Neuronal stem cell (in vitro differentiated cells): ENCODE measurements at regions not wholly inside any gene's neighbourhood (a gene's known extent, or its start where the extent isn't known, plus 50 kb on each side); places are given as distances from the start of the nearest gene placed in this dataset.

Experiments used
- DNase-seq: peaks from one replicate; pipeline ENCODE4 v3.0.0-alpha.2; 2013; ENCODE audit warnings: low spot score
- H2AFZ ChIP-seq: one replicate; pipeline ENCODE4 v1.6.1; 2013; ENCODE audit warnings: mild to moderate bottlenecking, low read length, inconsistent platforms
- H2AK5ac ChIP-seq: 2 replicates; pipeline ENCODE4 v1.6.1; 2013; ENCODE audit warnings: low read depth, mild to moderate bottlenecking, inconsistent platforms, low read length, moderate library complexity, mixed read lengths
- H2BK120ac ChIP-seq: 2 replicates; pipeline ENCODE4 v1.6.1; 2013; ENCODE audit warnings: low read depth, mild to moderate bottlenecking, inconsistent platforms, low read length, moderate library complexity, mixed read lengths
- H2BK12ac ChIP-seq: one replicate; pipeline ENCODE4 v1.6.1; 2013; ENCODE audit warnings: low read length, inconsistent platforms
- H2BK15ac ChIP-seq: 2 replicates; pipeline ENCODE4 v1.6.1; 2013; ENCODE audit warnings: mild to moderate bottlenecking, low read length, inconsistent platforms, mixed read lengths
- H2BK5ac ChIP-seq: one replicate; pipeline ENCODE4 v1.6.1; 2013; ENCODE audit warnings: inconsistent platforms, mild to moderate bottlenecking, low read length, moderate library complexity
- H3K14ac ChIP-seq: one replicate; pipeline ENCODE4 v1.6.1; 2013; ENCODE audit warnings: low read length, inconsistent platforms
- H3K18ac ChIP-seq: 2 replicates; pipeline ENCODE4 v1.6.1; 2013; ENCODE audit warnings: low read length, inconsistent platforms
- H3K23ac ChIP-seq: 2 replicates; pipeline ENCODE4 v1.6.1; 2013; ENCODE audit warnings: low read depth, mild to moderate bottlenecking, mixed read lengths, low read length, inconsistent platforms; ENCODE audit not compliant: poor library complexity
- H3K27ac ChIP-seq: replicated peaks from 3 replicates; pipeline ENCODE4 v1.5.1; 2013; ENCODE audit warnings: low read length, inconsistent platforms
- H3K27me3 ChIP-seq, 3 experiments: 2 replicates each; pipeline ENCODE4 v1.6.1; 2013; ENCODE audit warnings: low read length in 3 of 3, mild to moderate bottlenecking in 2 of 3, inconsistent platforms in 1 of 3, low read depth in 1 of 3, mixed read lengths in 1 of 3, moderate library complexity in 1 of 3; ENCODE audit not compliant: control insufficient read depth in 3 of 3, insufficient read depth in 3 of 3
- H3K36me3 ChIP-seq, 2 donors: replicated peaks in 1 of 2; 2 replicates each; pipeline ENCODE4 v1.6.1; 2013; ENCODE audit warnings: low read length in 2 of 2; ENCODE audit not compliant: control insufficient read depth in 2 of 2, insufficient read depth in 2 of 2
- H3K4ac ChIP-seq: 2 replicates; pipeline ENCODE4 v1.6.1; 2013; ENCODE audit warnings: inconsistent platforms, mild to moderate bottlenecking, low read length, moderate library complexity
- H3K4me1 ChIP-seq, 2 donors: 1 replicate in 1 of 2; 2 replicates in 1 of 2; pipeline ENCODE4 v1.6.1; 2013; ENCODE audit warnings: low read length in 2 of 2, low read depth in 1 of 2; ENCODE audit not compliant: control insufficient read depth in 2 of 2, insufficient read depth in 1 of 2
- H3K4me2 ChIP-seq: one replicate; pipeline ENCODE4 v1.6.1; 2013; ENCODE audit warnings: mild to moderate bottlenecking, low read length, inconsistent platforms; ENCODE audit not compliant: insufficient read depth, poor library complexity, severe bottlenecking
- H3K4me3 ChIP-seq, 2 donors: 2 replicates each; pipeline ENCODE4 v1.5.1; 2013; ENCODE audit warnings: low read length in 2 of 2, mild to moderate bottlenecking in 2 of 2, inconsistent platforms in 1 of 2, moderate library complexity in 1 of 2
- H3K79me1 ChIP-seq: one replicate; pipeline ENCODE4 v1.6.1; 2013; ENCODE audit warnings: low read depth, mild to moderate bottlenecking, inconsistent platforms, low read length, moderate library complexity
- H3K9ac ChIP-seq: one replicate; pipeline ENCODE4 v1.6.1; 2013; ENCODE audit warnings: mild to moderate bottlenecking, low read depth, low read length, inconsistent platforms; ENCODE audit not compliant: poor library complexity
- H3K9me3 ChIP-seq, 2 donors: replicated peaks in 1 of 2; 2 replicates each; pipeline versions ENCODE3 to v1.6.1; 2013; ENCODE audit warnings: low read length in 2 of 2, mild to moderate bottlenecking in 2 of 2, inconsistent platforms in 1 of 2, low read depth in 1 of 2, mixed read lengths in 1 of 2, moderate library complexity in 1 of 2; ENCODE audit not compliant: control insufficient read depth in 2 of 2, insufficient read depth in 1 of 2
- H4K8ac ChIP-seq: one replicate; pipeline ENCODE4 v1.6.1; 2013; ENCODE audit warnings: low read depth, mild to moderate bottlenecking, inconsistent platforms, low read length, moderate library complexity
- H4K91ac ChIP-seq: one replicate; pipeline ENCODE4 v1.6.1; 2013; ENCODE audit warnings: low read length, low read depth, mild to moderate bottlenecking, inconsistent platforms; ENCODE audit not compliant: poor library complexity
- WGBS, 2 donors: extraction: QIAGEN DNeasy Blood & Tissue Kit; methylation state at CpG; one replicate each; pipeline ENCODE4 v1.1.7; 2013; ENCODE audit warnings: missing lambda C conversion rate in 2 of 2, mixed read lengths in 1 of 2; ENCODE audit not compliant: insufficient read length in 2 of 2, insufficient replicate concordance in 1 of 2; ENCODE audit errors: extremely low coverage in 2 of 2; 5-methylcytosine and 5-hydroxymethylcytosine counted together

DNA sequence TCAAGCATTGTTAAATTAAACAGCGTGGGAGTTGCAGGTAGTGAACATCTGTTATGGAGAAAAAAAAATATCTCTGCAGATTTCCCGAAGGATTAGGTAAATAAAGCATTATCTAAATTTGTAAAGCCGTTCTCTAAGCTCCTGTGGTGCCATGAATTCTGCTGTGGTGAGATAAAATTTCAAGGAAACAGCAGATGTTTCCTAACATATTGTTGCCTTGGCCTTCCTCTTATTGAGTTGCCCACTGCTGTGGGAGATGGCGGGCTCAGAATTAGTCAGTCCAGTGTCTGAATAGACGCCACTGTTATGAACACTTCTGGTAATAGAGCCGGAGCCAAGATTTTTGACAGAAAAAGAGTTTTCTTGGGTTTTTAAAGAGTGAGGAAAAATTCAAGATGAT, 82.6 kb upstream of the ELMO1 start:
- no peak overlapping the region for H3K9ac ChIP-seq
- no peaks in the 10 kb centered on the region for H3K36me3 ChIP-seq
- no peaks in the 10 kb centered on the region for H3K27me3 ChIP-seq
- H2BK5ac ChIP-seq, result no peak overlapping the region
- H3K4ac ChIP-seq, result no peak overlapping the region
- no peak overlapping the region for H2BK120ac ChIP-seq
- no peak overlapping the region for H2AK5ac ChIP-seq
- peaks cover 0 to 1% of the 10 kb centered on the region in 2 donors for H3K4me1 ChIP-seq
- no peak overlapping the region for H3K14ac ChIP-seq
- no peak overlapping the region for H2BK15ac ChIP-seq
- H2BK12ac ChIP-seq, result no peak overlapping the region
- no CpG with 5 or more reads among the region's 6 CpGs for WGBS, 2 donors
- H4K8ac ChIP-seq, result no peak overlapping the region
- peaks cover 1 to 4% of the 10 kb centered on the region in 2 donors for H3K9me3 ChIP-seq
- no peak overlapping the region for H3K4me2 ChIP-seq
- H3K18ac ChIP-seq, result no peak overlapping the region
- H3K79me1 ChIP-seq, result no peaks in the 10 kb centered on the region
- no peak overlapping the region for H3K23ac ChIP-seq
- no peak overlapping the region for H4K91ac ChIP-seq
- H3K4me3 ChIP-seq, result no peak overlapping the region
- DNase-seq, result no peak
- no peak overlapping the region for H2AFZ ChIP-seq
- H3K27ac ChIP-seq, result no peak overlapping the region

DNA sequence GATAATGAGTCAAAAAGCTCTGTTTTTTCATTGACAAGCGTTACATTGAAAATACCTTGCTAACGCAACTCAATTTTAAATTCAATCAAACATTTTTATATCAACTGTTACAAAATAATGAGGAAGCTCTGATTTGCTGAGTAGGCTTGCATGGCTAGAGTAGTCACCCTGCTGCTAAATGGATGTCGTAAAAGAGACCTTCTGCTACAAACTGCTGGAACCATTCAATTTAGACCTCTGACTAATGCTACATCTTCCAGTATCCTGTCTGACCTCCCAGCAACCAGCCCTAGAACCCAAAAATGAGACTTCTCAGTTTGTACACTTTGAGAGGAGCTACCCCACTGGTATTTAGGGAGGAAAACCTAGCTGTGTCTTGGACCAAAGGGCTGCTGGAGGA, 84.0 kb upstream of the ELMO1 start:
- no peak for DNase-seq
- Histone ChIP-seq H3K4me3 (no peak overlapping the region), H2AFZ (no peak overlapping the region), H3K4ac (no peak overlapping the region), H3K79me1 (no peaks in the 10 kb centered on the region), H3K27ac (no peak overlapping the region), H2BK5ac (no peak overlapping the region), H2AK5ac (no peak overlapping the region), H3K4me1 (peaks cover 0 to 1% of the 10 kb centered on the region in 2 donors), H3K18ac (no peak overlapping the region), H4K8ac (no peak overlapping the region), H3K23ac (no peak overlapping the region), H3K9me3 (peaks cover 1 to 4% of the 10 kb centered on the region in 2 donors), H2BK15ac (no peak overlapping the region), H2BK120ac (no peak overlapping the region), H2BK12ac (no peak overlapping the region), H3K36me3 (no peaks in the 10 kb centered on the region), H3K4me2 (no peak overlapping the region), H3K9ac (no peak overlapping the region), H3K14ac (no peak overlapping the region), H4K91ac (no peak overlapping the region), H3K27me3 (no peaks in the 10 kb centered on the region)
- WGBS, 2 donors, result 100% methylated on average over 2 of the region's 3 CpGs; no CpG with 5 or more reads in 1 of the 2 donors

DNA sequence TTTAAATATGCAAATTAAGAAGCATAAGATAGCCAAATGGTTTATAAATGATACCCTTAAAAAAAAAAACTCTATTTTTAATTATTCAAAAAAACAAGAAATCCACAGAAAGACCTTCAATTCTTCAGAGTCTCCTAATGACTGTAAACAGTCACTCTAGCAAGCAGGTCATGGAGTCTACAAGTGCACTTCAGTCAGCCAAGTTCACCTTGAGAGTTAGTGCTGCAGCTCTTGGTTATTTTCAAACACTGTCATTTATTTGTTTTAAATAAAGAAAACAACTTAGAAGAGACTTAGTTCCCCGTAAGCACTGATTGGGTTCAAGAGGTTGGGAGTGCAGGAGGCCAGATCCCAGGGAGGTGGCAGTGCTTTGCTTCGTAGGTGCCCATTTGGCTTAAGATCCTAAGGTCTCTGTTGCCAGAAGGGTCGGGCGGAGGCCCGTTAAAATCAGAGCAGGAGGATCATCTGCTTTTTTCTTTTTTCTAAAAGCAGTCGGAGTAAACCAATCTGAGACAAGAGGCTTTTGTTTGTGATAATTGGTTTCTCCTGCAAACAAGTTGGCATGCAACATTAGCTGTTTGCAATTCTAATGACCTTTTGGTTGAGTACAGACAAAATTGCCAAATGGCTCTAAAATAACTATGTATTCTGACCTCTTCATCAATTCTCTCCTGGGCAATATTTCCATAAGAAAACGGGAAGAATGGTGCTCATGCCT, 86.4 kb upstream of the ELMO1 start:
- no peak overlapping the region for H3K27ac ChIP-seq
- no peak overlapping the region for H2BK5ac ChIP-seq
- H3K23ac ChIP-seq, result no peak overlapping the region
- H2BK15ac ChIP-seq, result no peak overlapping the region
- H4K8ac ChIP-seq, result no peak overlapping the region
- no peak overlapping the region for H2AK5ac ChIP-seq
- DNase-seq, result no peak
- no peaks in the 10 kb centered on the region for H3K36me3 ChIP-seq
- no CpG with 5 or more reads among the region's 7 CpGs for WGBS, 2 donors
- H3K4ac ChIP-seq, result no peak overlapping the region
- no peak overlapping the region for H2BK12ac ChIP-seq
- H2BK120ac ChIP-seq, result no peak overlapping the region
- H3K9me3 ChIP-seq, result peaks cover 1 to 4% of the 10 kb centered on the region in 2 donors
- no peak overlapping the region for H3K4me3 ChIP-seq
- H3K4me2 ChIP-seq, result no peak overlapping the region
- no peak overlapping the region for H3K18ac ChIP-seq
- H3K14ac ChIP-seq, result no peak overlapping the region
- no peaks in the 10 kb centered on the region for H3K79me1 ChIP-seq
- no peak overlapping the region for H2AFZ ChIP-seq
- no peak overlapping the region for H4K91ac ChIP-seq
- no peak overlapping the region for H3K9ac ChIP-seq
- H3K27me3 ChIP-seq, result no peaks in the 10 kb centered on the region
- peaks cover 0 to 1% of the 10 kb centered on the region in 2 donors for H3K4me1 ChIP-seq

DNA sequence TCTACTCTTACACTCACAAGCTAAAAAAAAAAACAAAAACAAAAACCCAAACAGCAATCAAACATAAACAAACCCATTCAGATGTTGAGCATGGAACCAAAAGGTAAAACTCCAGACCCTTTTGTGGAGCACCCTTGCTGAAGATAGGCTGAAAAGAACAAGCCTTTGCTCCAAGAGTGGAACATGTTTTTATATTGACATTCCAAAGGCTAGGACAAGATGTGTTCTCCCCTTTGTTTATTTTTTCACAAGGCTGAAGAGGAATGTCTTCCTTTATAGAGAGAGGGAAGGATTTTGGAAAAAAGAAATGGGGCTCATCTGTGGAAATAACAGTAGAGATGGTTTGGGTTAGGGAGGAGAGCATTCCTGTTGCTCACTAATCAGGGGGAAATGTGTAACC, 87.2 kb upstream of the ELMO1 start:
- H2BK5ac ChIP-seq, result no peak overlapping the region
- H3K4me3 ChIP-seq, result no peak overlapping the region
- DNase-seq, result no peak
- H3K36me3 ChIP-seq, result no peaks in the 10 kb centered on the region
- no peak overlapping the region for H3K4ac ChIP-seq
- no peak overlapping the region for H3K4me2 ChIP-seq
- H3K27me3 ChIP-seq, result no peaks in the 10 kb centered on the region
- no peak overlapping the region for H3K27ac ChIP-seq
- H2BK12ac ChIP-seq, result no peak overlapping the region
- H3K23ac ChIP-seq, result no peak overlapping the region
- peaks cover 1 to 4% of the 10 kb centered on the region in 2 donors for H3K9me3 ChIP-seq
- no peak overlapping the region for H2AK5ac ChIP-seq
- H2BK120ac ChIP-seq, result no peak overlapping the region
- no peak overlapping the region for H3K14ac ChIP-seq
- peaks cover 0 to 1% of the 10 kb centered on the region in 2 donors for H3K4me1 ChIP-seq
- H2BK15ac ChIP-seq, result no peak overlapping the region
- peak overlapping the region; percentile 32 for H2AFZ ChIP-seq
- H3K79me1 ChIP-seq, result no peaks in the 10 kb centered on the region
- H3K9ac ChIP-seq, result no peak overlapping the region
- H4K8ac ChIP-seq, result no peak overlapping the region
- no peak overlapping the region for H4K91ac ChIP-seq
- H3K18ac ChIP-seq, result no peak overlapping the region
